GM21360 (cell line): ENCODE measurements at regions not wholly inside any gene's neighbourhood (a gene's known extent, or its start where the extent isn't known, plus 50 kb on each side); places are given as distances from the start of the nearest gene placed in this dataset.

Experiments
- ATAC-seq: cut with Tn5 transposase; IDR thresholded peaks from one replicate; pipeline ENCODE4 v1.9.1; 2021; ENCODE audit warnings: mild to moderate bottlenecking, moderate library complexity; ENCODE audit not compliant: unreplicated experiment

- no peak for ATAC-seq
Measured at GRCh38 chr4:123966990-123967769, 570.6 kb downstream of the SPRY1 start.

DNA sequence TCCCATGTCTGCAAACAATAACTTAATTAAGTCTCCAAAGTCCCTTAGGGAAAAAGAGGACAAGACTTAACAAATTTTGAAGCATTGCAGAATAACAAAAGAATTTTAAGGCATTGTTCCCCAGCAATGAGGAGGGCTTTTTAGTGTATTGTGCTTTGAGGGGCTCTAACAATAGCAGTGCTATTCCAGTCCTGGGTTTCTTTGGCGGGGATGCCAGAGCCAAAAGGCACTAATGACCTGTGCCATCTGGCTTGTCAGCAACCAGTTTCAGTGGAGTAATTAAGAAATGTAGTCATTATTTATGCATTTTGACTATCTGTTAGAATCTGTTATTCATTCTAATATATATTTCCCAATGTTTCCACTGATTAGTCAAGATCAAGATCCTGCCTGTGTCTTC, 575.4 kb downstream of the SPRY1 start:
- ATAC-seq: no peak

- no peak for ATAC-seq
Measured at GRCh38 chr4:123974386-123975149, 578.0 kb downstream of the SPRY1 start.

GRCh38 chr4:123976285-123976684, 579.7 kb downstream of the SPRY1 start:
- ATAC-seq: no peak

DNA sequence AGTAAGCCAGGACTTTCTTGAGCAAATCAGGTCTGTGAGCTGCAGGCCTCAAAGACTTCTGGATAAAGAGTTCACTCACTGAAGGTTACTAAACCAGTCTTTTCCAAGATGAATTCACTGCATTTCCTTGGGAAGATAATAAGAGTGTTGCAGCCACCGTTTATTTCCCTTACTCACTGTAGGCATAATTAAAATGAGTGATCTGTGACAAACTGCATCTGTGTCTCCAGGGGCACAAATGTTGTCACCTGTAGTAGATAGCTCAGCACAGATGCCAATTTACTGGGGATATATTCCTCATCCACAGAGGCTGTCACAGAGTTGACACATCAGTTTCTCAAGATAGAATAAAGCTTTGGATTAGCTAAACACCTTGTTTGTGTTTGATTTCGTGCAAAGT, 580.2 kb downstream of the SPRY1 start:
- ATAC-seq: no peak

- ATAC-seq: no peak
Measured at GRCh38 chr4:123977641-123978081, 581.1 kb downstream of the SPRY1 start.

- no peak for ATAC-seq
Measured at GRCh38 chr4:123978637-123979036, 582.0 kb downstream of the SPRY1 start.

DNA sequence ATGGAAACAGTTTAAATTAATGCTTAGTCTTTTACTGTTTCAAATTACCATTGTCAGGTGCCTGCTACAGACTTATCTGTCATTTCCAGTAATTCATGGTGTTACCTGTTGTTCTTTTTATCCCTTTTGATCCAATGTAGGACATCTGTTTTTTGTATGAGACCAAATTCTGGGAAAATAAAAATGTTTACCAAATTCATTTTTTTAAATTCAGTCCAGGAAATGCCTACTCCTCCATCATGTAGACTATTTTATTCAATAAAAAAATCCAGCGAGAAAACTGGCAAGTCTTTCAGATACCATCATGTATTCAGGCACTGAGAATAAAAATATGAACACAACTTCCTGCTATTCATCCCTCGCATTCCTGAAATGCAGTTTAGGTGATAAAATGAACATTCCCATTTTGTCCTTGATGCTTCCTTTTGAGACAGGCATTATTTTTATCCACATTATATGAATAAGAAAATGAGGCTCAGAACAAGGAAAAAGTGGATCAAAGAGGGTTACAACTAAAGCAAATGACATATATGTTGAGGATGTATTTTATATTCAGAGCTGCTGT, 584.2 kb downstream of the SPRY1 start:
- no peak for ATAC-seq

DNA sequence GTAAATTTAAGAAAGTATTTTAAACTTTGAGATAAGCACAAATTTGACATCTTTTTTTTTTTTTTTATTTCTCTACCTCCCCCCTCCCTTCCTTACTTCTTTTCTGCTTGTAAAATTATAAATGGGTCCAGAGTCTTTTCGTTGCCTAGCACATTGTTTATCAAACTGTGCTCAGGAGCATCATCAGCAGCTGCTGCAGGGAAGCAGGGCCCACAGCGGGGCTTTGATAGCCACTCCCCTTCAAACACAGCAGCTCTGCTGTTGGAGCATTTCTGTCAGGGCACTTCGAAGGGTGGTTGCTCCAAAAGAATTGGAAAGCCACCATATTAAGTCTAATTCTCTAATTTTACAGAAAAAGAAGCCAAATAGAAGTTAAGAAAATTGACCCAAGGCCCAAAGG, 588.3 kb downstream of the SPRY1 start:
- ATAC-seq: no peak

GRCh38 chr4:123986268-123986798, 589.7 kb downstream of the SPRY1 start:
- ATAC-seq: no peak

DNA sequence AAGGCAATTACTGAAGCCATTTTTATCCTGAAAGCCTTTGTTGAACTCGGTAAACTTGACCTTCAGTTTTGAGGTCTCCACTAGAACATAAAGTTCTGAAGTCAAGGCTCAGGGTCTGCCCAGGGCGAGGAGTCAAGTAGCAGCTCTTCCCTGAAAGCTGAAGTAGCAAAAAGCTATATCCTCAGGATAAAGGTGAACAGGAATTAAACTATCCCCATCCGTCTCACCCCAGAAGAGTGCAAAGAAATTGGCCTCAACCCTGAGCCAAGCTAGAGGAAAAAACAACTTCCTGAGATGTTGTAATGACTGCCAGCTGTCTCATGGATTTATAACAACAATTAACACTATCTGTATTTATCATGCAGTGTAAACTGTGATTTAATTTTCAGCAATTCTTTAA, 590.8 kb downstream of the SPRY1 start:
- no peak for ATAC-seq

- no peak for ATAC-seq
Measured at GRCh38 chr4:123990310-123990870, 593.8 kb downstream of the SPRY1 start.

GRCh38 chr4:123994917-123995316, 598.3 kb downstream of the SPRY1 start:
- ATAC-seq: no peak

GRCh38 chr4:123995936-123996335, 599.3 kb downstream of the SPRY1 start:
- no peak for ATAC-seq

DNA sequence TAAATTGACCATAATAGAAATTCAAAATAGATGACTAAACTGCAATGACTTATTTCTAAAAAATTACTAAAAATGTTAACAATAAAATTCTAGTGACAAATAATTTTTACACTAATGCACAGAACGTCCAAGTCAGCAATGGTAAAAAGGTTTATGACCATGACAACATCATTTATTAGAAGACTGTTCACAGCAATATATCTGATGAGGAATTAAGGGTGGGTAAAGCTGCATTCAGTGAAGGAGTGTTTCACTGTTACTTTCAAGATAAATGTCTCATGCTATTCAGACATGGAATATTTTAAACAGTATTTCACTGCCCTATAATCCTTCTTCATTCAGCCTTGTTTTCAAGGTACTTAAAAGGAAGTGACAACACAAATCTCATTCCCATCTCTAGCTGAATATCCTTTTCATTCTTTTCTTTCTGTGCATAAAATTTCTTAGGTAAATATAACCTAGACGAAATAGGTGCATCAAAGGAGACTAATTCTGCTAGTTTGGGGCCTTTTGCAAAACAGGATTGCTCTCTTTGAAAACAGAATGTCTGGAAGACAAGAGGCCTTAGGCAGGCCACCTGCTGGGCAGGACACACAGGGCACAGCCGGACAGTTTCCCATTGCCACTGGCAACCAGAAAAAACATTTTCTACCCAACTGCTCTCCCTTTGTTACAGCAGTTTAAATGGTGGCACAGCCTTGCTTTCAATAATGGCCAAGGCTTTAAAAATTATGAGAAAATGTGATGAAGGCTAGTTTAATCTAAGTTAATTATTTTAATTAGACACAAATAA, 600.3 kb downstream of the SPRY1 start:
- no peak for ATAC-seq

DNA sequence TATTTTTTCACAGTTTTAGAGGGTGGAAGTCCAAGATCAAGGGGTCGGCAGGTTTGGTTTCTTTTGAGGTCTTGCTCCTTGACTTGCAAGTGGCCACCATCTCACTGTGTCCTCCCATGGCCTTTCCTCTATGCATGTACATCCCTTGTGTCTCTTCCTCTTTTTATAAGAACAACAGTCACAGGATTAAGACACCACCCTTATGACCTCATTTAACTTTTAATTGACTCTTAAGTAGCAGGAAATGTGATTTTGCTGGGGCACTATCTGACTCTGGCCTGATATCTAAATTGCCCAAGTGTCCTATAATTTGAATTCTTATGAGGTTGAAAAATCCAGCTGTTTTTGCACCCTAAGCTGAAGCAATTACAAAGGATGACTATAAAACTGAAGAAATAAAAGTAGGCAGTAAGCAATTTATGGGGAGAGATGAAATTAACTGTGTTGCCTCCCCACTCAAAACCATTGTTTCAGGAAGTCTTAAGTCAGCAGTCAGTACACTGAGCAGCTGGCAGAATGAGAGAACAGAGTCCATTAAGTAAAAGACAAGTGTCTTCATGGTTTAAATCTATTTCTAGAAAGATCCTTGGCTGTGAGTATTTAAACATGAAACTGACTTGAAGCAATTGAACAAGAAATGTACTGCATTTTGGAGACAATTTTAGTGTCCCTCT, 601.3 kb downstream of the SPRY1 start:
- no peak for ATAC-seq

DNA sequence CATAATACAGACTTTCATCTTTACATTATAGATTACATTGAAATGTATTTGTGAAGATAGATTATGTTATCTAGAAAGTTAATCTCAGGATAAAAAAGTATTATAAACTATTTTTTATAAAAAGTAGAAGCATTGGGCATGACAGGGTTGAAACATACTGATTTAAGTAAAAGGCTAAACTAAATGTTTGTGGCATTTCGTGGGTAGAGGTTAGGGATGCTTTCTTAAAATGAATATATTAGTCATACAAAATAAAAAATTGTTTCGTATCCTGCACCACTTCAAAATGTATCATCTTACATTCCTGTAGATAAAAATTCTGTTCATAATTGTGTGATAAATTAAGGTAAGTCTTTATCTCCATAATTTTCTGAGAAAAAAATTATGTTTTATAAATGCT, 603.6 kb downstream of the SPRY1 start:
- ATAC-seq: no peak

DNA sequence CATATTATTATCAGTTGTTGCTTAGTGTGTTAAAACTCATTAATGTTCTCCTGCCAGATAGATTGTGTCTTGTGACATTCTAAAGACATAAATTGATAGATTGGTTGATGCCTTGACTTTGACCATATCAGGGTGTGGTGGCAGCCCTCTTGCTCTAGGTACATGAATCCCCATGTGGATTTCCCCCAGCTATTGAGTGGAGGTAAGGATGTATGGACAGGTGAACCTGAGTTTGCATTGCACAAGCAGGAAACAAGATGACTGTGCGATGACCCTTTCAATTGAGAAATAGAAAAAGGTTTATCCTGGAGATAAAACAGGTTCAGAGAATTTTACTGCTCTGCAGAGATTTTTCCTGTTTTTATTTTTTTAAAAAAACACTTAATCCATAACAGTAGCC, 619.2 kb downstream of the SPRY1 start:
- no peak for ATAC-seq

DNA sequence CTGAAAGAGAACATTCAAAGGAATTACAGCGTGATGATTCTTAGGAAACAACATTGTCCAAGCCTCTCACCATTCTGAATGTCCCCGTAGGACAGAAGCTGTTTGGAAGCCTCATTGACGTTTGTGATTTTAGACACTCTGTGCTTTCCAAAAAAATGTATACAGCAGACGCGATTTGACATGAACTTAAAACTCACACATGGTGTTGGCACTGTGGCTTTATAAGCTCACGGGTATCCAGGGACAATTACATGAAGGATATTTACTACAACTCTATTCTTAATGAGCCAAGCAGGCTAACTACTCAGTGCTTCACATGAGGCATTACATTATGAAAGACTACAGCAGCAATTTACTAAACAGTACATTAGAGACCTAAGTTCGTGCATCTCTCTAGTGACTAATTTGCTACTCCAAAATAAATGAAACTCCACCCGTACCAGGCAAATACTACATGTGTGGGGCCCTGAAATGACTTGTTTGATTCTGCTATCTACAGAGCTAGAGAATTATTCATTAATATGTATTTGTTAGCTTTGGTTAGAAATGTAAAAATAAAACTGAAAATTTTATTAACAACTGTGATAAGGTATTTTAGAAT, 620.7 kb downstream of the SPRY1 start:
- ATAC-seq: no peak
